HG03558 (cell line): ENCODE measurements at regions not wholly inside any gene's neighbourhood (a gene's known extent, or its start where the extent isn't known, plus 50 kb on each side); places are given as distances from the start of the nearest gene placed in this dataset.
A peak's percentile ranks its signal among the peaks of the same experiment; 100 is the strongest.

Experiments used
- ATAC-seq: cut with Tn5 transposase; IDR thresholded peaks from one replicate; pipeline ENCODE4 v1.9.1; 2021; ENCODE audit warnings: moderate number of reproducible peaks; ENCODE audit not compliant: unreplicated experiment; ENCODE audit errors: extremely low read depth

DNA sequence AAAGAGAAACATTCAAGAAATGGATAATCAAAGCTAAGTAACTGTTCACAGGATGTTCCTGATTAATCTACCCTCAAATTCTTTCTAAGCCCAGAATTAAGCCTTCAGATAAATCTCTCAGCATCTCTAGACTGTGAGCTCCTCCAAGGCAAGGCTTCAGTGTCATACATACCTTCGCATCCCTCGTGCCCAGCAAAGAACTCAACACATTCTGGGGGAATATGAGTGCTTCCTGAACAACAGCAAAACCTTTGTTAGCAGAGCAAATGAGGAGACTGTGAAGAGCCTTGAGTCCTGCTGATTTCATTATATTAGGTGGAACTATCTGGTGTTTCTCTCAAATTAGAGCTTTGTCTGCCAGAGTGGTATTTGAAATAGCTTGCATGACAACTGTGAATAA is 401.8 kb upstream of the TMPO start:
- ATAC-seq, result no peak

DNA sequence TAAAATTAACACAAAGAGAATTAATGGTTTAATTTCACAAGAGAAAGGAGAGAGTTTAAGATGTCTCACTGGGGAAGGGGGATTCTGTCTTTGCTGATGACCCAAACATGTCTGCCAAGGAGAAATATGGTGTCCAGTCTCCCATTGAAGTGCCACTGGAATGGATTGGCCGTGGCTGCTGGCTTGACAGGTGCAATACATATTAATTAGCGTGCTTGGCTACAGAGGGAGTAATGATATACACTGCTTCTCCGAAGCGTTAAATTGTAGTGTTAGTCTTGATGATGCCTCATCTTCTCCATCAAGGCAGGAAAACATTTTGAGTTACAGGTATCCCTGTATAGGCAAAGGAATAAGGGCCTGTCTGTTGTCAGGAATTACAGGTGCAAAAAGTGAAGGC is 393.4 kb upstream of the TMPO start:
- ATAC-seq, result no peak

DNA sequence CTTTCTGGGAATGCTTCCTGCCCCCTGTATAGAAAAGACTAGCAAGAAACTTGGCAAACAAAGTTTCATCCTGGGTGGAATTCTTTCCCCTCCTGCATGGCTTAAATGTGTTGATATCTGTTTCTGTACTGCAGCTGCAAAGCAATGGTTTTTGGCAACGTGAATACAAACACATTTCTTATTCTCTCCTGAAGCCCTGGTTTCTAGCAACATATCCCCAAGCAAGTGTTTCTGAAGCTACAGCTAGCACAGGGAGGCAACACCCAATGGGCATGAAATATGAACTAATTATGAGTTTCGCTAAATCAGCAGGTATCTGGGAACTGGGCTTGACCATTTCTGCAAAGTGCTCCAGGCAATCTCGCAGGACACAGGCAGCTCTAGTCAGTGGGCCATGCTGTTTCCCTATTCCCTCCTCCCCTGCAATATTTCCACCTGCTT is 392.3 kb upstream of the TMPO start:
- ATAC-seq, result no peak

DNA sequence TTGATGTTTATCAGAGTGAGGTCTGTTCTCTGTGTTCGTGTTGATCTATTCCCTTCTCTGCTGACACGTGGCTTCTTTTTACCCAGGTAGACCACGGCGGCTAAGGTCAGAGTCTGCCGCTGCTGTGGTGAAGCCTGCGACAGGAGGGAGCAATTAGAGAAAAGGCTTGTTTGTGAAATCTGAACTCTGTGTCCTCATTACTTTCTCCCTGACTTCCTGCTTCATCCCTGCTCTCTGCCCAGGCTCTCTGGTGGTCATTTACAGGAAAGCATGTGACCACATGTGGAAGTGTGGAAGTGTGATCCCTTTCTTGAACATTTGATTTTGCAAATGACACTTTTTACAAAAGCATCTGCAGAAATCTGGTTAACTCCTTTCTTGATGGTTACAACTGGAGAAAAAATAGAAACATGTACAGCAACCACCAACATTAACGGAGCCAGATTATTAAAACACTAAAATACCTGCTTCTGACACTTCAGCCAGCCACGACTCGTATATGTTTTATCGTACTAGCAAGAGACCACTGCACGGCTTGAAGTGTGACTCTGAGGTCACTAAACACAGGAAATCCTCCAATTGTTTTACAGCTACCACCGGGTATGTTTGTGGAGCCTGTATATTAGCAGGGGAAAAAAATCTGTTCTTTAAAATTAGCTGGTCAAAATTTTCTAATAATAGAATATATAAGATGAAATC is 388.6 kb upstream of the TMPO start:
- no peak for ATAC-seq

- no peak for ATAC-seq
These were observed 388.1 kb upstream of the TMPO start for GRCh38 chr12:98127336-98127679.

GRCh38 chr12:98127854-98128253 is 387.5 kb upstream of the TMPO start:
- no peak for ATAC-seq

DNA sequence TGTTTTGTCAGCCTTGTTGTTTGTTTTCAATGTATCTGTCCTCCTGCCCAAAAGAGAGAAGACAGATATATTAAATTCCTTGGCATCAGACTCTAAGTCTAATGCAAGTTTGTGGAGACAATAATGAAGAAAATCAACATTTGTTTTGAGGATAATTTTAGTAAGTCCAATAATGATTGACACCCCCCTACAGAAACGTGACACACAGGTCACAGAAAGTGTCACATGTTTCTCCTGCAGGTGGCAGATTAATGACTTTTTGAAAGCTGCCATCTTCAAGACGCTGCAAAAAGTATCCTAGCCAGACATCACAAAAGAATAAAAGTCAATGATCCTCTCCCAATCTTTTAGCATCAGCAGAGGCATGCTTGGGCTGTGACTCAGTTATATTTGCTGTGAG is 378.8 kb upstream of the TMPO start:
- ATAC-seq, result no peak

GRCh38 chr12:98137278-98137677 is 378.1 kb upstream of the TMPO start:
- no peak for ATAC-seq

DNA sequence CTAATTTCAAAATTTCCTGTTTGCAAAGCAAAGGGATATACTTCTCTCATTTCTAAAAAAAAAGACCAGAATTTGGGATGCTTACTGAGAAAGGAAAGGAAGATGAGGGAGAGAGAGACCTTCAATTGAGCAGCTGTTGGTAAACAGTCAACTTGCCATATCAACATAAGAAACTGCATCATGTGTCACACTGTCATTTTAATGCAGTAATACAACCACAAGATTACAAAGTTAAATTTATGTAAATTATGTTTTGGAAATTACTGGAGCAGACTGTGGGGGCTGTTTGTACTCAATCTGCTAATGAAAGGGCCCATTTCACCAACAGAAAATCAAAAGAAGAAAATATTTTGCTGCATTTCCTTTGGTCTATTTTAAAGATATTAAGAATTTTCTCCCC is 370.4 kb upstream of the TMPO start:
- no peak for ATAC-seq

GRCh38 chr12:98146043-98146442 is 369.3 kb upstream of the TMPO start:
- ATAC-seq, result no peak

DNA sequence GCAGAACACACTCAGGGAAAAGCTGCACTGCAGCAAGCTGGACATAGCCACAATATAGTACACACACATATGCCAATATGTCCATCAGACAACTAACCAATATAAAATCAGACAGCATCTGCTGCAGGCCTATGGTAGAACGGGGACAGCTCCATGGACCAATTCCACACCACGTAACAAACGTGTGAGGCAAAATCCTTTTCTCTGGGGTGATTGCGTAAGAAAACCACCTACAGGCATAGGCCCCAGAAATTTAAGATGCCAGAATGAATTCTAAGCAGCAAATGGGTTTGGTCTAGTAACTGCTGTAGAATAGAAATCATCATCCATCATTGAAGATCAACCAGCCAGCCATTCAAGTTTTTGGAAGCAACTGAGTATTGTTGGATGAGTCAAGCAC is 368.9 kb upstream of the TMPO start:
- no peak for ATAC-seq

DNA sequence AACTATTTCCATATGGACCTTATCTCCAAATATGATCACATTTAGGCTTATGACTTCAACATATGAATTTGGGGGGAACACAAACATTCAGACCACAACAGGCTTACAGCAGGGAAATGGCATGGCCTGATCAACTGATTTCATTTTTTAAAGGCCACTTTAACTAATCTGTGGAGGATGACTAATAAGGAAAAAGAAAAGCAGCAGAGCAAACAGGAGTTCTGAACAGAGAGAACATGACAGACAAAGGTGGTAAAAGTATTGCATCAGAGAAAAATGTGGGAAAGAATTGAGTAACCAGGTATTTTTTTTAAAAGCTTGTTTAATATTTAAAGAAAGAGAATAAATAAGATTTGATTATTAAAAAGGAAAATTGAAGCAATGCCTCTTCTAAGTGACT is 366.1 kb upstream of the TMPO start:
- ATAC-seq, result peak; percentile 79

DNA sequence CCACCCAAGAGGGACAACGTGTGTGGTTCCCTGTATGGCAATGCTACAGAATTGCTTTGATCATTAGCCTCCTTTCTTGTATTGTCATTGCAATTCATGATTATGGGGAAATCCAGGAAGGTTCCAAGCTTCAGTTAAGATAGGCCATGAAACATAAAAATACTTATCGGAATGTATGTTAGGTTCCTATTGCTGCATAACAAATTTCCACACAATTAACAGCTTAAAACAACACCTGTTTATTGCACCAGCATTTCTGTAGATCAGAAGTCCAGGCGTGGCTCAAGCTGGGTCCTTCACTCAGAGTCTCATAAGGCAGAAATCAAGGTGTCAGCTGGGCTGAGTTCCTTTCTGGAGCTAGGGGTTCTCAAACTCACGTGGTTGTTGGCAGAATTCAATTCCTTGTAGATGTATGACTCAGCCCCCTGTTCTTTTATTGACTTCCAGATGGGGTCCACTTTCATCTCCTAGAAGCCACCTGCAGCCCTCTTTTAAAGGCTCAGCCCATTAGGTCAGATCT is 365.6 kb upstream of the TMPO start:
- no peak for ATAC-seq

DNA sequence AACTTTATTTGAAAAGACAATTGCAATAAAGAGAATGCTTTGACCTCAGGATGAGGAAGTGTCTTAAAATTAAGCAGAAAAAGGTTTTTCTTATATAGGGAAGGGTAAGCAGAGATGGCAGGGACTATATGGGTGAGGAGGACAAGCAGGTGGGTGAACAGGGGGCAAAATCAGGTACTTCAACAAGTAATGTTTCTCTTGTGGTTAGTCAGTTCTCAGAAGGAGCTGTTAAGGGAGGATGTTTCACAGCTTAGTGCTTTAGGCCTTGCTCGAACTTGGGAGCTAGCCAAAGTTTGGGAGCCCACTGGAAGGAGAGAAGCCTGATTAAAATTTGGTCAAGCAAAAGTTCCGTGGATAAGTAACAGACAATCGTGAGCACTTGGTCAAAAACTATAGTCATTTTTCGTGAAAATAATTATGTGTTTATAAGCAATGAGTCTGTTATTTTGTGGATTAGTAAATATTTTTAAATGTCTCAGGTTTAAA is 364.2 kb upstream of the TMPO start:
- ATAC-seq, result no peak

- no peak for ATAC-seq
These were observed 363.4 kb upstream of the TMPO start for GRCh38 chr12:98151984-98152383.

- no peak for ATAC-seq
These were observed 360.5 kb upstream of the TMPO start for GRCh38 chr12:98154850-98155249.

- ATAC-seq, result no peak
These were observed 358.7 kb upstream of the TMPO start for GRCh38 chr12:98156697-98157096.

DNA sequence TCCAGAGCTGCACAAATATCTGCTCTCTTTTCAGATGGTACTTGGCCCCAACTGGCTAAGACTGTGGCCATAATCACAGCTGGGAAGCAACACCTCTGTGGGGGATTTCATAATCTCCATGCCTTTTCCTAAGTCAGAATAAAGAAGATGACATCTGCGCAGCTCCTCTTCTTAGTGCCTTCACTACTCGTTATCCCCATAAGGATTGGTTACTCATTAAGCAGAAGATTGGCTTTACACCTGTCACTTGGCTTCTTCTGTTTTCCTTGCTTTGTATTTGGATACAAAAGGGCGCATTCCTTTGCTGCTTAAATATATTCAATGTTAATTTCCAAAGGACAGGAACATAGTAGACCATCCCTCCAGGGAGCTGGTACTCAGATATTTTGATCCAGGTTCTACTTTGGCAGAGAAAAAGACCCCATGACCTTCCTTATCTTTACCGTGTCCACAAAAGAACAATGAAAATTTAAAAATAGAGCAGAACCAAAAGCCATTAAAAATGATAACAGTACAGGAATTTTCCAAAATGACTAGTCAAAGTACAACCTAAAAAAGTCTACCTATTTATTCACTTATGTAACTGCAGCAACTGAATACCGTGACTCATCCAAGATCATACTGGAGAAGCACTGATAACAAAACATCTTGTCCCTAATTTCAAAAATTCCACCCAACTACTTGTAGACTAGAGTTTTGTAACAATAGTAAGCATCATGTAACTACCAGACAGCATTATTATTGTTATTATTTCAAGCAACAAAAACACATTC is 352.3 kb upstream of the TMPO start:
- ATAC-seq, result no peak

DNA sequence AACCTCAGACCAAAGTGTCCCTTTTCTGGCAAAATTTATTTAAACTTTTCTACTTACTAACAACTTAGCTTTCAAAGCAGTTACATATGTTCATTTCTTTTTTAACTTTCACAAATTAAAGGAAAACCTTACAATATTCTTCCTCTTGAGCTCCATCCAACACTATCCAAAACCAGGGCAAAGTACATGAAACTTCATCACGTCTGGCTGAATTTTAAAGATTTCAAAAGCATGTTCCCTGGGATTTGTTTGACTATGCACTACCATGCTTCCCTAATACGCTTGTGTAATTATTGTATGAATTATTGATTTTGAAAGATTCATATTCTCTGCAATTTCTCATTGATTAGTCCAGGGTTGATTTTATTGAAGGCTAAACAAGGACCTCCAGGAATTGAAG is 343.1 kb upstream of the TMPO start:
- ATAC-seq, result no peak

- ATAC-seq, result no peak
These were observed 342.6 kb upstream of the TMPO start for GRCh38 chr12:98172801-98173200.

- ATAC-seq, result no peak
These were observed 341.5 kb upstream of the TMPO start for GRCh38 chr12:98173773-98174427.
